AG08396 (cell line): ENCODE measurements at regions not wholly inside any gene's neighbourhood (a gene's known extent, or its start where the extent isn't known, plus 50 kb on each side); places are given as distances from the start of the nearest gene placed in this dataset.
A peak's percentile ranks its signal among the peaks of the same experiment; 100 is the strongest.

Experiments used
- DNase-seq: peaks from one replicate; pipeline ENCODE4 v3.0.0; 2012; ENCODE audit warnings: low spot score, mixed read lengths

DNA sequence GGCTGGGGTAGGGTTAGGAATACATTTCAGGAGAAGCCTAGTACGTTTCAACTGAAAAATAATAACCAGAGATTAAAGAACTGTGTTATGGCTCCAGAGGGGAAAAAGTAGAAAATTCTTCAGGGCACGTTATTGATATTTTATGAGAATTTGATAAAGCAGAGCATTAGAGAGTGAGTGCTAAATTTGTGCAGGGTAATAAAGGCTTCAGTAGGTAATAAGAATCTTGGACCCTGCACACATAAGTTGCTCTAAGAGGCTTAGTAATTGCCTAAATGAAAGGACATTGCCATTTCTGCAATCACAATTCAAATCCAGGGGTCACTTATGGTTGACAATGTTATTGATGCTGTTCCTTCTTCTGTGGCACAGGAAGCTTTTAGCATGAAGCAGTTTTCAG, 439.4 kb upstream of the DCN start:
- no peak for DNase-seq

DNA sequence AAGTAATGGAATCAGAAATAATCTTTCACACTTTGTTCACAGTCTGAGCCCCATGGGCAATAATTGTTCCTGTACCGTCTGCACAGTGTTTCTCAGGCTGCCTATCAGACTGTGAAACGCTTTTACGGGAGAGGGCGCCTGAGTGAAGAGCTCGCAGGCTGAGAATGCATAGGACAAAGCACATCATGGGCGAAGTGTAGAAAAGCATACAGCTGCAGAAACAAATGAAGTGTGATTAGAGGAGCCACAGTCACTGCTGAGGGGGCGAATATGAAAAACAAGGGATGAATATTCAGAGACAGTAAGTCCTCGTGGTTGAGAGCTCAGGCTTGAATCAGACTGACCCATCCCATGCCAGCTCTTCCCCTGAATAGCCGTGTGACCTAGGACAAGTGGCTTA, 438.4 kb upstream of the DCN start:
- DNase-seq, result no peak

DNA sequence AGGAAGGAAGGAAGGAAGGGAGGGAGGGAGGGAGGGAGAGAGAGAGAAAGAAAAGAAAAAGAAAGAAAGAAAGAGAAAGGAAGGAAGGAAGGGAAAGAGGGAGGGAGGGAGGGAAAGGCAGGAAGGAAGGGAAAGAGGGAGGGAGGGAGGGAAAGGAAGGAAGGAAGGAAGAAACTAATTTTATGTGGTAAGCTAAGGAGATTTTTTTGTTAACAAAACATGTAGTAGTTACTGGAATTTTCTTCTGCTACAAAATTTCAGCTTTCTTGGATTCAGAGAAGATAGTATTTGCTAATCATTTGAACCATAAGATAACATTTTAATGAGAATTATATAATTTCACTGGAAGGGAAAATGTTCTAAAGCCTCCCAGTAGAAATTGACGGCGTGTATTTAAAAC, 437.8 kb upstream of the DCN start:
- DNase-seq, result no peak

DNA sequence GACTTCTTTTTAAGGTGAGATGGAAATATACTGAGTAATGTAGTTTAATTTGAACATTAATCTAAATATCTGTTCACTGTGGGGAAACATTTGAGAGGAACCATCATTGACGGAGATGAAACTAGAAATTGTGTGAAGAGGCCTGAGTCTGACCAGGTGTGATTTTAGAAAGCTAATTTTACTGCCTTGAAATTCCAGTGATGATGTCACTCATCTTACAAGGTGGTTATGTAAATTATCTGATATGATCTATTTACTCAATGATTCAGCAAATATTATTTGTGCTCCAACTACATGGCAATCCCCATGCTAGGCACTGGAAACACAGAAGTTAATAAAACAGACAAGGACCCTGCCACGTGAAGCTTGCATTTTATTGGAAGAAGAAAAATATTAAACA, 435.7 kb upstream of the DCN start:
- no peak for DNase-seq

DNA sequence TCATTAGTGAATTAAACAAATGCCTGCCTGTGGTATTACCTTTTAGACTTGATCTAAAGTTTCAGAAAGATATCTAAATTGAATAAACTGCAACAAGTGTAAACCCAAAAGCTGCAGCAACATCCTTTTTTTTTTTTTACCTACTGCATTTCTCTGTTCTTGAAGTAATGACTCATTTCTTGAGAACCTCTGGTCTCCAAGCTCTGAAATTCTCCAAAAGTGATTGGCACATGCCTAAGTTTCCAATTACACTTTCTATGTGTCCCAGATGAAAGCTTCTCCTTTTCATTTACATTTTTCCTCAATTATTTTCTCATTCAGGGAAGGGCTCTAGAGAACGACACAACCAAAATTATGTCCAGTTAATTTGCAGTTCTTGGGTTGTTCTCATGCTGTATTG, 435.2 kb upstream of the DCN start:
- no peak for DNase-seq

DNA sequence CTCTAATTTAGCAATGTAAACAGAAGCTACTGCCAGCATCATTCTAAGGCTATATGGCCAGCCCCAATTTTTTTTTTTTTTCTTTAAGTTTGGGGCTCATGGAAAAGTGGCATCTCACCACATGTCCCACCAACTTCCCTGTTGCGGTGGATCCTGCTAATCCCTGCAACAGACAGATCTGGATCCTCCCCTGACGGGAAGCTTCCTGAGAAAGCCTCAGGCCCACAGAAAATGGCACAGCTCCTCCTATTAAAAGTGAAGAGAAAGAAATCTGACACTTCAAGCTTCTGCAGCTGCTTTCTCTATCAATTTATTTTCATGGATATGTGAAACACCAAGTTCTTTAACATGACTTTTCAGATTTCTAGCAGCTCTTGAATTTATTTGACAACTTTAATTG, 433.8 kb upstream of the DCN start:
- DNase-seq, result no peak

DNA sequence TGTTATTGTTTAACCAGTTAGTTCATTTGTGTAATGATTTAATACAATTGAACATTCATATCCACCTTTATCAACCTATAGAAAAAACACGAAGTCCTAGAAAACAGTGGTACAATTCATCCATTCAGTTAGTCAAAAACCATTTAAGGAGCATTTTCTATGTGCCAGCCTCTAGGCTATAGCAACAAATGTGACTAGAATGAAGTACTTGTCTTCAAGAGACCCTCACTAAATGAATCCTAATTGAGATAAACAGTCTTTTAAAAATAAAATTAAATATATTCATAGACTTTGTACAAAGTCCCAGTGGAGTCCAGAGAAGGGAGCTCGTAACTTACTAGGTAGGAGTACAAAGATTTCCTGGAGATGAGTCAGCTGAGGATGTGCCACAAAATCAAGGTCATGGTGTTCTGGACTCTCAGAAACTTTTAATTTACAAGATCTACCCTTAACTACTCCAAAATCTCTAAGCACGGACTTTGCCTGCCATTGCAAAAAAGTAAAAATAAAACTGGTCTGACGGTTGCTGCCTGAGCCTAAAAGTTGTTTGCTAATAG, 430.7 kb upstream of the DCN start:
- DNase-seq, result no peak

DNA sequence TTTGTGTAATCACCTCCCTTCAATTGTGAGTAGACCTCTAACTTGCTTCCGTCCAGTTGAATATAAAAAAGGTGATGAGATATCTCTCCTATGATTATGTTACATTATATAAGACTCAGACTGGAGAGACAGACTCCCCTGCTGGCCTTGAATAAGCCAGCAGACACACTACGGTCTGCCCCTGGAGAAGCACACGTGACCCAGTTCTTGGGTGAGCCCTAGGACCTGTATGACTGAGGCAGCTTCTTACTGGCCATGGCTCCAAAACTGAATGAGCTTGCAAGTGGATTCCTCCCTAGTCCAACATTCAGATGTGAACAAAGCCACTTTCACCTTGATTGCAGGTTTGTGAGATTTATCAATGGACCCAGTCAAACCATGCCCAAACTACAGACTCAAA, 427.9 kb upstream of the DCN start:
- no peak for DNase-seq

DNA sequence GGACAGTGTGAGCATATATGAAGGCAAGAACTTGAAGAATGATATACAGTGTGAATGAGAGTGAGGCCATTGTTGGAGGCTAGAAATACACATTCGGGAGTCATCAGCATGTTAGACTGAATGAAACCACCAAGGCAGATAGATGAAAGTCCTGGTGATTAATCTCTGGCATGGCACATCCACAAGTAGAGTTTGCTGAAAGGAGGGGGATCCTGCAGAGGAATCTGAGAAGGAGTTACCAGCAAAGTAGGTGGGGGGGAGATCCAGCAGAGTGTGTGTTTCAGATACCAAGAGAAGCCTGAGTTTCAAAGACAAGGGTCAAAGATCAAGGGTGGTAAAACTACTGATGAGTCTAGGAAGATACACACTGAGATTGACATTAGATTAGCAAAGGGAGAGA, 426.7 kb upstream of the DCN start:
- DNase-seq, result no peak

DNA sequence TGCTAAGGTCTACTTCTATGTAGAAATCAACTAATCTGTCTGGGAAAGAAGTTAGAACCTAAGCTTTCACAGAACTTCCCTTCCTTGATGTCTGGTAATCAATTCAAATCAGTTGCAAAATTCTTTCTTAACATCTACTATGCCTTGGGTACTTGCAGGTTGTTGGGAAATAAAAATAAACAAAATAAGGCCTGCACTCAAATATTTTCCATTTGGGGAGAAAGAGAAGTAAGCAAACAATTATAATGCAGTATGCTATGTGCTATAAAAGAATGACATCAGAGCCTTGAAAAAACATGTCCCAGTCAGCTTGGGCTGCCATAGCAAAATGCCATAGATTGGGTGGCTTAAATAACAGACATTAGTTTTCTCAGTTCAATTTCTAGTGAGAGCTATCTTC, 425.9 kb upstream of the DCN start:
- no peak for DNase-seq

DNA sequence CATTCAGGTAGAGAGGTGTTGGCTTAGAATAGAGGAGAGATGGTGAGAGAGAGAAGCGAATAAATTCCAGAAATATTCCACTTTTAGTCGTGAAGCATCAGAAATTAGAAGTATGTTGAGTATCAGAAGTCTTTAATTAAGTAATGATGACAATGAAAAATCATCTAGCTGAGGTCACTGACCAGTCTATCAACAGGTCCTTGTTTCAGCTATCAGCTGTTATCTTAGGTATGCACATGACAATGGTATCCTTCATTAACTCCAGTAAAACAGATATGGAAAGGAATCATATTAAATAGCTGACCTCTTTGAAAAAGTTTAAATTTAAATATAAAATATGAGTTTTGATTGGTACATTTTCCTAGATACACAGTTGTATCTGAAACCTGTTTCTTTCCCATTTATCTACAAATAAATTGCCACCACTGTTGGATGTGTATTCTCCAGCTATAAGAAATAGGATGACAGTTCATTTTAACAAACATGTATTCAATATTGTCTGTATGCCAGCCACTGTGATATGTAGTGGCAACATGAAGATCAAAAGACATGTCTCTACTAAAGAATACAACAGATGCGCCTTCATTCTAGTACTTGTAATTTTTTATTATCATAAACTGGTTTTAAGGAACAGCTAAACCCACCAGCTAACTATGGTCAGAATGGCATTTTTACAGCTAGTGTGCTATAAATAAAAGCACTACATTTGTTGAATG, 424.2 kb upstream of the DCN start:
- no peak for DNase-seq

DNA sequence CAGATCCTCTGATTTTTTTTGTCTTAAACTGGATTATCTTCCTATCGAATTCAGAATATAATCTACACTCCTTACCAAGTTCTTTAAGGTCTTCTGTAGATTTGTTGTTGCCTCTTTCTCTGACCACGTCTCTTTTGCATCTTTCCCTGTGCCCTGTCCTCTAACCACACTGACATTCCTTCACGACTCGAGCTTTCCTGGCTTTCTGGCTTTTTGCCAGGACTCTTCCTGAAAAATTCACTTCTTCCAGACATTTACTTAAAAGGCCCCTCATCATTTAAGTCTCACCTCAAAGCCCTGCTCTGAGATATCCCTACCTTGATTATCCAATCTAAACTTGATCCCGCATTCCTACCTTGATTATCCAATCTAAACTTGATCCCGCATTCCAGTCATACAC, 422.3 kb upstream of the DCN start:
- DNase-seq, result no peak

DNA sequence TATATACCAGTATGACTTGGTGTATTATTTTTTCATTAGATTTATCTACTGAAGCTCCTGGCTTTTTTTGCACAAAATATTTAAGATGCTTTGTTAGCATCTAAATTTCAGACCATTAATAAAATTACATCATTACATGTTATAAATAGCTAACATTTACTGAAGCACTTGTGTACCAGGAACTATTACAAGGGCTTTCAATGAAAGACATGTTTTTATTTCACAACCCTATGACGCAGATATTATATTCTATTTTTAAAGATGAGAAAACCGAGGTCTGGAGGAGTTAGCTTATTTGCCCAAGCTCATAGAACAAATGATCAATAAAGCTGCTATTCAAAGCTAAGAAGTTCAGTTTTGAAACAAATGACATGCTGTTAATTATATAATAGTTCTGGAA, 420.4 kb upstream of the DCN start:
- DNase-seq, result no peak

DNA sequence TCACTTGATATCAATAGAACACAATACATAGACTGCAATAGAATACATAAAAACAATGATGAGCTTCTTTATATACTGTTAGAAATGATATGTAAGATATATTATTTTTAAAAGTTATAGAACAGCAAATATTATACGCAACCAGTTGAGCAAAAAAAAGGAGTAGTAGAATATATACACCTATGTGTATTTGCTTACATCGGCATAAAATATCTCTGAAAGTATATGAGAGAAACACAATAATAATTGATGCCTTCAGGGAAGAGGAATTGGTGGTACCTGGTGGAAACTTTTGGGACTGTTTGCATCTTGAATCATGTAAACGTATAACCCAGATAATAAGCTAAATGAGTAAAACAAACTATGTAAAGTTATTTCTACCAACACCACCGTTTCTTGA, 418.4 kb upstream of the DCN start:
- DNase-seq, result no peak

DNA sequence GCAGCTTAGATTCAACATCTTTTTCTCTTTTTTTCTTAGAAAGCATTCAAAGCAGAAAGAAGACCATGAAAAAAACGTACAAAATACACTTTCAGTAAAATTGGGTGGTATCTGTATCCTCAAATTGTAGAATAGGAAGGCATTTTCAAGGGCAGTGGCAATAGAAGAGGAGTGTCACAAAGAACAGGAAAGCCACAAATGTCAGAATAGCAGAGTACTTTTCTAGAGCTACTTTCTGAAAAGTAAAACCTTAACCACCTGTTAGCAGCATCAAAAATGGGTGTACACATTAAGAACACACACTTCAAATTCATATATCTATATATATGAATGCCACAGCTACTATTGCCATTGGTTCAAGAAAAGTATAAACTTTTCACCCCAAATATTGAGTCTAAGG, 412.1 kb upstream of the DCN start:
- no peak for DNase-seq

DNA sequence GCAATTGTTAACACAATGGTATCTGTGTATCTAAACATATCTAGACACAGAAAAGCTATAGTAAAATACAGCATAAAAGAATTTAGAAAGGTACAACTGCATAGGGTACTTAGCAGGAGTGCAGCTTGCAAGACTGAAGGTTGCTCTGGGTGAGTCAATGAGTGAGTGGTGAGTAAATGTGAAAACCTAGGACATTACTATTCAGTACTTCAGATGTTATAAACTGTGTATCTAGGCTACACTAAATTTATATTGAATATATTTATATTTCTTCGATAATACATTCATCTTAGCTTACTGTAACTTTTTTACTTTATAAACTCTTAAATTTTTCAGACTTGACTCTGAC, 409.0 kb upstream of the DCN start:
- DNase-seq, result no peak

DNA sequence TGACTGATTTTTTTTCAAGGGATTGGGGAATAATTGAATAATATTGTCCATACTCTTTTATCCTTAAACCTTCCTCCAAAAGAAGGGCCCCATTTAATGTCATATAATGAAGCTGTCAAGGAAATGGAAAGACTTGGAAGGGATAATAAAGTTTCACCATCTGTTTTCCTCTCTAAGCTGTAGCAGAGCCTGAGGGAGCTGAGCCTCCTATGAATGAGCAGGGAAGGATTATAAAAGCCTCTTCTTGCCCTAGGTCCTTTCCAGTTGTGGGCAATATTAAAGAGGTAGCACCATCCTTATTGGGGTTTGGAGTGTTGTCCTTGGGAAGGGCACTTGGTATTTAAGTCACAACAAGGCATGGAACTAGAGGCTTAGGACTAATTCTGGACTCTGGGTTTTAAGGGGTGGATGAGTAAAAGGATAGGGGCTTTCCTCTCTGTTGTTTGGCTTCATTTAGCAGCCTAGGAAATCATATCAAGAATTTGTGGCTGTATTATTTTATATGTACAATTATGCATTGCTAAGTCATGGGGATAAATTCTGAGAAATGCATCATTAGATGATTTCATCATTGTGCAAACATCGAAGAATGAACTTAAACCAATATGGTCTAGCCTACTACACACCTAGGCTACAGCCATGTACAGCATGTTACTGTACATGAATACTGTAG, 408.5 kb upstream of the DCN start:
- DNase-seq, result no peak

DNA sequence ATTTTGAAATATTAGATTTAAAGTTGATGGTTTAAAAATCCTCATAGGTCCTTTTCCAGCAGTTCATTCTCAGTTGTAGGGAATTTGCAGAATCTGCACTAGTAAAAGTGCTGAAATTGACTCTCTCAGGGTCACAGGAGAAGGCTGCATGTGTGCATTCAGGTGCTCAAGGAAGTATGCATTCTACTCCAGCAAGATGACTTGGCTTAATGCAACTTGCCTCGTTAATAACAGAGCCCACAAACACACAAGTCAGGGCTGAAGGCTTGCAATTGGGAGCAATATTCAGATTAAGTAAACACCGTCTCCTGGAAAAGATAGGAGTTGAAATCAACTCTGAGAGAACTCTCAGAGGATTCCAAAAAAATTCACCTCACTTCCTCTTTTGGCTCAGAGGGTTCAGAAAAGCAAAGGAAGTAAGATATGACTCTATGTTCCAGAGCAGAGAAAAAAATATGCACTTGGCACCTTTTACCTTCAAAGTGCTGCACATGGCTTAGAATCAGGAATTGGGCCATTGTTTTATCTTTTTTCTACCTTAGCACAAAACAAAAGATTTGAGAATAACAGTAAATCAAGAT, 406.3 kb upstream of the DCN start:
- DNase-seq, result no peak

DNA sequence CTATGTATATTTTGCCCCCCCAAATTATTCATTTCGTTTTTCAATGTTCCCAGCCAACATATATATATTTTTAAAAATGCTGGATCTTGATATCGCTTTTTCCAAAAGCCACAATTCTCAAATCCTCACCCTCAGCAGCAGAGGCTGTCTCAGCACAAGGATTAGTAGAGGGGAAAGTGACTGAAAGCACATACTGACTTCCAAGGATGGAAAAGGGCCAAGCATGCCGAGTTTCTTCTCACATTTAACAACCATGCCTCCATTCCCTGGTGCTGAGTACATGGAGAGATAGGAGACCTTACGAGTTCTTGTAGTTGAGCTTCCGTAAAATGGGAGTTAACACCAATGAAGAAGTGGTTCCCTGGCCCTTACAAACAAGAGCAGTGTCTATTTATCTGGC, 403.4 kb upstream of the DCN start:
- DNase-seq, result no peak

DNA sequence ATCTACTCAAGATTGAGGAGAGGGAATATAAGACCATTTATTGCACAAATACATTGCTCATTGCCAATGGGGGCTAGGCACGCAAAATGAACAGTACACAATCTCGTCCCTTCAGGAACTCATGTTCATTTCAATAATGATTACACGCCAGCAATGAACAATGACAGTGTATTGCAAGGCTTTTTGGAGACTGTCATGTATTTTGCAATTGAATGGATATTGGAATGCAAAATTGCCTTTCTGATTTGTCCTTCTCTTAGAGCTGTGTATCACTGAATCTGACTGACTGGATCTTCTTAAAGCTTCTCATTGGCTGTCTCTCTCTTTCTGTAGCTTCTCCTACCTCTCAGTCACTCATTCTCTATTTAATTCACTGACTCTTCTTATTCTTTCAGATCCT, 400.2 kb upstream of the DCN start:
- DNase-seq, result no peak

DNA sequence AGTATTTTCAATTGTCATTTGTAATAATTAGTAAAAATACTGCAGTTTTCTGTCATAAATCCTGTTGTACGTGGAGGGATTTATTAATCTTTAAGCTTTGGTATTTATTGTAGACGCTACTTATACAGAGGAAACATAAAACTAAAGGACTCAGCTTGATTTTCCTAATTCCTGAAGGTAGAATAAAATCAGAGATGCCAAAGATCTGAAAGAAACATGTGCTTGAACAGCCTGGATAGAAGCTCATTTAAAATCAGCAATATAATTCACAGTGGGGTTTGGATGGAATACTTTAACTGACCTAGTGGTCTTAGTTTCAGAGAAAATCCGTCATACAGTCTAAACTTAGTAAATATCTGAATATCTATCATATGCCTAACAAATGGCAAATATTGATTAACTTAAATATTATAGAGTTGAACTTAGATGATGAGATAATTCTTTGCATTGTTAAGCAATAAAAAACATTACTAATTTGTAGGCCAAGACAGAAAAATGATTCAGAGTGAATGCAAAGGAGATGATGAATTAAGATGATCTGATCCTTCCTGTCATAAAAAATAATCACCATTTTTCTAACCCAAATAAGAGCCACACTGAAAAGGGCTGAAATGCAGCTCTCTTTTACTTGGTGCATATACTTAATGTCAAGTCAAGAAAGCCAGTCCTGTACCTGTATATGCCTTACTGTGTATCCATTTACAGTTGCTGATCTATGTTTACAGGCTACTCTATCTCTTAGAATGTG, 397.1 kb upstream of the DCN start:
- DNase-seq, result no peak

DNA sequence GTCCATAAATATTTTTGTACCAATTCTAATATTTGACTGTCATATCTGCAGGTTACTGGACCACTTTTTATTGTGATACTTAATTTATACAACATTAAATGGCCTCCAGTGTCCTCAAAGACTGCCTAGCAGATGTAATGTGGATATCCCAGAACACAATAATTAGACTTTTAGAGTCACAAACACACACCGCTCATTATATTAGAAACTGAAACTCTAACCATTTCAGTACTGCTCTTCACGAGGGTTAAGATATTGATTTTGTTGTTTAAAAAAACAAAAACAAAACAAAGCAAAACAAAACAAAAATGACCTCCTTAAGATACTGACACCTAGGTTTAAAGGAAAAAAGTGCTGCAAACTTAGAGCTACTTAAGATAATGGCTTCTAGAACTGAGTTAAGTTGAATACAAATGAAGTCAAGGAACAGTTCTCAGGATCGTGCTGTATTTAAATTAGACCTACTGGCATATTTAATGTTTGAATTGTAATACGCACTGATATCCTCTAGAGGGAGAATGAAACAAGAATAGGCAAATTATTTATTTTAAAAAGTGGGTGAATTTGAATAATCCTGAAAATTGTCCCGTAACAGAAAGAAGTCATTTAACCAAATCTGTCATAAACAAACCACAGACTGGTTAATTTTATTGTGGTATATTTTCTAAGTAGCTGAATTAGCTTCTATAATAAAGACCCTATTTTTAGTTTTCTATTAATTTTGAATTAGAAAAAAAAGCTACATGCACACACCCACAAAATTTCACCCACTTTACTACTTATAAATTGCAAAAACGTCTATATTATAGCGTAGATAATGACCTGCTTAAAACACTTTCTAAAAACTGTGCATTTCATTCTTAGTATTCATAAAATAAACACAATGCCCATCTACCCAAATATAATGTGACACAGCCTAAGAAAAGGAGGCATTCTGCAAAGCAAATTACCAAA, 395.2 kb upstream of the DCN start:
- peak; percentile 12 for DNase-seq
